22Rv1 (cell line): ENCODE measurements at regions not wholly inside any gene's neighbourhood (a gene's known extent, or its start where the extent isn't known, plus 50 kb on each side); places are given as distances from the start of the nearest gene placed in this dataset.

Experiments used
- H3K27ac ChIP-seq: fragments of 450-650 bp; 2 replicates; pipeline ENCODE4 v1.5.1; 2017
- CTCF ChIP-seq: fragments of 450-650 bp; IDR thresholded peaks from 2 replicates; pipeline ENCODE4 v1.5.1; 2017; ENCODE audit warnings: mild to moderate bottlenecking
- ZFX ChIP-seq: fragments of 450-650 bp; IDR thresholded peaks from 2 replicates; pipeline ENCODE4 v1.6.1; 2017; ENCODE audit warnings: antibody characterized with exemption, borderline replicate concordance

GRCh38 chr6:8914700-8915099 lies 479.4 kb upstream of the SLC35B3 start:
- no peak for TF ChIP-seq CTCF
- H3K27ac ChIP-seq, result no peak overlapping the region

- no peak overlapping the region for H3K27ac ChIP-seq
- TF ChIP-seq CTCF, result no peak
- TF ChIP-seq ZFX, result no peak
Observed at GRCh38 chr6:8908638-8909037, 473.3 kb upstream of the SLC35B3 start.

GRCh38 chr6:8906699-8907098 lies 471.4 kb upstream of the SLC35B3 start:
- H3K27ac ChIP-seq, result no peak overlapping the region
- TF ChIP-seq CTCF (no peak), ZFX (no peak)

GRCh38 chr6:8905757-8906156 lies 470.4 kb upstream of the SLC35B3 start:
- no peak overlapping the region for H3K27ac ChIP-seq
- TF ChIP-seq CTCF, result no peak
- TF ChIP-seq ZFX, result no peak

GRCh38 chr6:8904754-8905153 lies 469.4 kb upstream of the SLC35B3 start:
- no peak overlapping the region for H3K27ac ChIP-seq
- no peak for TF ChIP-seq ZFX
- peak; percentile 73 for TF ChIP-seq CTCF

DNA sequence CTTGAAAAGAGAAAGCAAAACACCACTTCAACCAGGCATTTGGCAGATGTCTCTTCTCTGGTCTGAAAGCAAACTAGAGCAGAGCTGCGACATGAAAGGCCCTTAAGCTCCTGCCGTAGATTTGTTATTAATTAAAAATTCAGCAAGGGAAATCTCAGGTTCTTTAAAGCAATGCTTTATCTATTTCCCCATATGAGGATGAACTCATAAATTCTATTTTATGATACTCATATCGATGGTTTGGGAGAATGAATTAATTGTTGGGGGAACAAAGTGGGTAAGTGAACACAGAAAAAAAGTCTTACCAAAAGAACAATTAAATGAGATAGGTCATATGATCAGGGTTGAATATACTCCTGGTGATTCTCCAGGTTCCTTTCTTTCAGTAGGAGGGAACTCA lies 464.7 kb upstream of the SLC35B3 start:
- TF ChIP-seq ZFX, result no peak
- no peak for TF ChIP-seq CTCF
- H3K27ac ChIP-seq, result no peak overlapping the region

GRCh38 chr6:8889514-8889913 lies 454.2 kb upstream of the SLC35B3 start:
- H3K27ac ChIP-seq, result no peak overlapping the region
- no peak for TF ChIP-seq CTCF
- TF ChIP-seq ZFX, result no peak
